ENCODE measurements at regions not wholly inside any gene's neighbourhood (a gene's known extent, or its start where the extent isn't known, plus 50 kb on each side); places are given as distances from the start of the nearest gene placed in this dataset.

- TF ChIP-seq CTCF (IDR thresholded peaks at IDR 0.05; ENCODE audit: low read depth, low read length) = no peak
- TF ChIP-seq EZH2phosphoT487 (IDR thresholded peaks at IDR 0.05; ENCODE audit: low read depth) = no peak
Observed at GRCh38 chr4:162797108-162797507, 369.6 kb downstream of the NAF1 start.
